NCI-H2227 treated with DMSO at 0.1 percent for 48 hours (cell line): ENCODE measurements at regions not wholly inside any gene's neighbourhood (a gene's known extent, or its start where the extent isn't known, plus 50 kb on each side); places are given as distances from the start of the nearest gene placed in this dataset.
"Not testable (repeated sequence)": the region's sequence is repeated elsewhere in the genome, so short reads cannot be mapped to it uniquely, and the experiment has no call there.

Source experiments
- DNase-seq: peaks from one replicate; lab custom pipeline; 2025; lab: John Stamatoyannopoulos, UW

- DNase-seq, result no peak
Measured at GRCh38 chr12:73017981-73018380, 745.8 kb downstream of the TRHDE start.

- no peak for DNase-seq
Measured at GRCh38 chr12:73053893-73054292, 781.7 kb downstream of the TRHDE start.

- DNase-seq, result no peak
Measured at GRCh38 chr12:73057428-73057827, 785.3 kb downstream of the TRHDE start.

GRCh38 chr12:73065913-73066312, 793.7 kb downstream of the TRHDE start:
- no peak for DNase-seq

GRCh38 chr12:73067616-73068015, 795.4 kb downstream of the TRHDE start:
- no peak for DNase-seq

GRCh38 chr12:73072214-73072613, 800.0 kb downstream of the TRHDE start:
- no peak for DNase-seq

GRCh38 chr12:73076760-73077159, 804.6 kb downstream of the TRHDE start:
- no peak for DNase-seq

- no peak for DNase-seq
Measured at GRCh38 chr12:73083736-73084135, 811.6 kb downstream of the TRHDE start.

GRCh38 chr12:73106296-73106695, 834.1 kb downstream of the TRHDE start:
- no peak for DNase-seq

- DNase-seq, result no peak
Measured at GRCh38 chr12:73106896-73107295, 834.7 kb downstream of the TRHDE start.

GRCh38 chr12:73110816-73111215, 838.6 kb downstream of the TRHDE start:
- DNase-seq, result no peak

GRCh38 chr12:73112035-73112816, 840.1 kb downstream of the TRHDE start:
- no peak for DNase-seq

- no peak for DNase-seq
Measured at GRCh38 chr12:73124480-73124879, 852.3 kb downstream of the TRHDE start.

GRCh38 chr12:73125148-73125547, 853.0 kb downstream of the TRHDE start:
- no peak for DNase-seq

- no peak for DNase-seq
Measured at GRCh38 chr12:73136386-73136785, 864.2 kb downstream of the TRHDE start.

GRCh38 chr12:73139642-73140041, 867.5 kb downstream of the TRHDE start:
- not testable (repeated sequence) for DNase-seq

GRCh38 chr12:73158341-73158740, 886.2 kb downstream of the TRHDE start:
- no peak for DNase-seq

GRCh38 chr12:73159954-73160353, 887.8 kb downstream of the TRHDE start:
- no peak for DNase-seq

GRCh38 chr12:73161970-73162369, 889.8 kb downstream of the TRHDE start:
- no peak for DNase-seq

- no peak for DNase-seq
Measured at GRCh38 chr12:73180734-73181133, 908.6 kb downstream of the TRHDE start.

- DNase-seq, result no peak
Measured at GRCh38 chr12:73181244-73181643, 909.1 kb downstream of the TRHDE start.

GRCh38 chr12:73185403-73185802, 913.2 kb downstream of the TRHDE start:
- DNase-seq, result no peak

- no peak for DNase-seq
Measured at GRCh38 chr12:73186272-73186671, 914.1 kb downstream of the TRHDE start.

GRCh38 chr12:73187765-73188164, 915.6 kb downstream of the TRHDE start:
- no peak for DNase-seq
